Activated naive CD4-positive, alpha-beta T cell treated with anti-CD3 and anti-CD28 coated beads, Interleukin-2, amount 10 ng/mL, durations not matched to agents 7 days and 5 days (primary cell): ENCODE measurements at regions not wholly inside any gene's neighbourhood (a gene's known extent, or its start where the extent isn't known, plus 50 kb on each side); places are given as distances from the start of the nearest gene placed in this dataset.

Source experiments
- CTCF ChIA-PET: fragments of 350-600 bp; sonication (Branson Sonifier 250); formaldehyde crosslinking; loops from one replicate; lab custom pipeline; 2021; ENCODE audit warnings: antibody characterized with exemption; lab: Charles Lee
- DNase-seq: peaks from one replicate; pipeline ENCODE4 v3.0.0-alpha.2; 2020
- H3K27ac Mint-ChIP-seq: one replicate; pipeline ENCODE4 v1.8.0; 2021; ENCODE audit warnings: mild to moderate bottlenecking, moderate library complexity, mixed read lengths
- H3K27me3 Mint-ChIP-seq: one replicate; pipeline ENCODE4 v1.8.0; 2021; ENCODE audit warnings: mild to moderate bottlenecking, mixed read lengths
- H3K36me3 Mint-ChIP-seq: one replicate; pipeline ENCODE4 v1.8.0; 2021; ENCODE audit warnings: mixed read lengths
- H3K4me1 Mint-ChIP-seq: one replicate; pipeline ENCODE4 v1.8.0; 2021; ENCODE audit warnings: mixed read lengths
- H3K4me3 Mint-ChIP-seq: one replicate; pipeline ENCODE4 v1.8.0; 2021; ENCODE audit warnings: mild to moderate bottlenecking, moderate library complexity, mixed read lengths
- H3K9me3 Mint-ChIP-seq: one replicate; pipeline ENCODE4 v1.8.0; 2021; ENCODE audit warnings: mixed read lengths

DNA sequence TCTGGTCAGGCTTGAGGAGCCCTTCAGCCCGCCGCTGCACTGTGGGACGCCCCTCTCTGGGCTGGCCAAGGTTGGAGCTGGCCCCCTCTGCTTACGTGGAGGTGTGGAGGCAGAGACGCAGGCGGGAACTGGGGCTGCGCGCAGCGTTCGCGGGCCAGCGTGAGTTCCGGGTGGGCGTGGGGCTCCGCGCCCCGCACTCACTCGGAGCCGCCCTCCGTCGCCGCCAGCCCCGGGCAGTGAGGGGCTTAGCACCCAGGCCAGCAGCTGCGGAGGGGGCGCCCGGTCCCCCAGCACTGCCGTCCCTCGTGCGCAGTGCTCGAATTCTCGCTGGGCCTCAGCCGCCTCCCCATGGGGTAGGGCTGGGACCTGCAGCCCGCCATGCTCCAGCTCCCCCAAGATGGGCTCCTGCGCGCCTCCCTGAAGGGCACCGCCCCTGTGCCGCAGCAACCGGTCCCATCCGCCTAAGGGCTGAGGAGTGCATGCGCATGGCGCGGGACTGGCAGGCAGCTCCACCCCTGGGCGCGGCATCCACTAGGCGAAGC, 695.9 kb downstream of the EPHA7 start:
- Mint-ChIP-seq H3K9me3 (peaks cover 13% of the 10 kb centered on the region), H3K4me3 (no peak overlapping the region), H3K36me3 (no peaks in the 10 kb centered on the region), H3K4me1 (no peaks in the 10 kb centered on the region), H3K27me3 (no peaks in the 10 kb centered on the region), H3K27ac (no peak overlapping the region)
- CTCF ChIA-PET = no interaction called here
- DNase-seq = peak; percentile 21

DNA sequence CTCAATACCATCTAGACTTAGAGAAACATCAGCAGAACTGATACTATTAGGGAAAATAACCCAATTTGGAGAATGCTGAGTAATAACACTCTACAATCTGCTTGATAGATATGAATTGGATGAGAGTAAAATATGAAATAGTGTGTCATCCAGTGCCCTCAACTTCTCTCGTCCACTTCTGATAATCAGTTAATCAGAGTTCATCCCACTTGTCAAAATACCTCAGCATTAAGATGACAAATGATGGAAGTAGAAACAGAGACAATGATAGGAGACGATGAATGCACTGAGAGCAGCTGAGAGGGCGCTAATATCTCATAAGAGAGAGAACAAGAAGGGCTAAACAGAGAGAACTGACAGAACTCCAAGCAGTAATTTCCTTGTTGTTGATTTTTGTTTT, 699.6 kb downstream of the EPHA7 start:
- Mint-ChIP-seq H3K9me3 (peaks cover 13% of the 10 kb centered on the region), H3K27ac (no peak overlapping the region), H3K4me1 (no peaks in the 10 kb centered on the region), H3K36me3 (no peaks in the 10 kb centered on the region), H3K27me3 (no peaks in the 10 kb centered on the region), H3K4me3 (no peak overlapping the region)
- DNase-seq = no peak
- CTCF ChIA-PET = no interaction called here

DNA sequence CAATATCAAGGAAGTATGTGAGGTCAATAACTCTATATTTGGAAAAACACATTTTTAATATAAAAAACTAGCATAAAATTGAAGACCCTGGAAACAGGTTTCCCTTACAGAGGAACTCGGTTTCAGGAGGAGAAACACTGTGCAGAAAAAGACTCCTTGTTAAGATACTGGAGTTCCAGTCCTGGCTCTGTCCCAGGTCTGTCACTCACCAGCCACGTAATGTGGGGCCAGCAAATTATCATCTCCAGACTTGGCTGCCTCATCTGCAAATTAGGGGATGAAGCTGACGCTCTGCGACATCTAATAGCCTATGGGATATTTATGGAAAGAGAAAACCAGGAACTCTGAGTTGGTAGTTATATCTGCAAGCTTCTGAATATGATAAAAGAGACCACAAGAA, 702.7 kb downstream of the EPHA7 start:
- no peaks in the 10 kb centered on the region for H3K36me3 Mint-ChIP-seq
- H3K27ac Mint-ChIP-seq = no peak overlapping the region
- CTCF ChIA-PET = no interaction called here
- peaks cover 5% of the 10 kb centered on the region for H3K9me3 Mint-ChIP-seq
- H3K27me3 Mint-ChIP-seq = no peaks in the 10 kb centered on the region
- no peaks in the 10 kb centered on the region for H3K4me1 Mint-ChIP-seq
- no peak overlapping the region for H3K4me3 Mint-ChIP-seq
- DNase-seq = no peak

DNA sequence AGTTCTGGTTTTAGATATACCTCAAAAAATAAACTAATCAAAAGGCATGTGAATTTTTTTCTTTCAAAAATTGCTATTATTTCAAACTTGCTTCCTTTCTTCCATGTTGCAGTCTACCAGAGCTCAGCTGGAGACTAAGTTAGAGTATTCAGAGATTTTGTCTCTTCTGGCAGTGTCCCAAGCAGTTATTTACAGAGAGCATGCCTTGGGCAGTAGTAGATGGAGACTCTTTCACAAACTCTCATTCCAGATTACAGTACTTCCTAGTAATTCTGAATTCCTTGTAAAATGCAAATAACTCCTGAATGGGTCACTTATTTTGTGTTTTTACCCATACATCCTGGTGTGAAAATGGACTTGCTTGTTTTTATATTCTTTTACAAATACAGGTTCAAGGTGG, 703.4 kb downstream of the EPHA7 start:
- H3K27ac Mint-ChIP-seq = no peak overlapping the region
- H3K4me3 Mint-ChIP-seq = no peak overlapping the region
- no peak for DNase-seq
- H3K9me3 Mint-ChIP-seq = peaks cover 5% of the 10 kb centered on the region
- no peaks in the 10 kb centered on the region for H3K27me3 Mint-ChIP-seq
- no peaks in the 10 kb centered on the region for H3K4me1 Mint-ChIP-seq
- CTCF ChIA-PET = no interaction called here
- H3K36me3 Mint-ChIP-seq = no peaks in the 10 kb centered on the region

DNA sequence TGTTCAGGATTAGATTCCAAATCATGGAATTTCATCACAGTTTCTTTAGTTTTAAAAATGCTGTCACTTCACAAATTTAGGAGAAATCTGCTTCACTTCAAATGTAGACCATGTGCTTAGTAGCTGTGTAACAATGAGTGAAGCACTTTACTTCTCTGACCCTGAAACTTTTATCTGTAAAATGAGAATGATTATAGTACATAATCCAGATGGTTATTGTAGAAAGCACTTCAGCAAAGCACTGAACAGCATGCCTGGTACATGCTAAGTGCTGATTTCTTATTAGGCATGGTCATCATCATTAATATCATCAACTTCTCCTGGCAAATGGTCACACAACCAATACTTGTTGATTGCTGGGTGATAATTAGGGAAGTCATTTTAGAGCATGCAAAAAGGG, 705.0 kb downstream of the EPHA7 start:
- H3K4me3 Mint-ChIP-seq = no peak overlapping the region
- H3K27ac Mint-ChIP-seq = no peak overlapping the region
- CTCF ChIA-PET = no interaction called here
- H3K4me1 Mint-ChIP-seq = no peaks in the 10 kb centered on the region
- H3K36me3 Mint-ChIP-seq = no peaks in the 10 kb centered on the region
- H3K27me3 Mint-ChIP-seq = no peaks in the 10 kb centered on the region
- DNase-seq = no peak
- H3K9me3 Mint-ChIP-seq = no peaks in the 10 kb centered on the region

DNA sequence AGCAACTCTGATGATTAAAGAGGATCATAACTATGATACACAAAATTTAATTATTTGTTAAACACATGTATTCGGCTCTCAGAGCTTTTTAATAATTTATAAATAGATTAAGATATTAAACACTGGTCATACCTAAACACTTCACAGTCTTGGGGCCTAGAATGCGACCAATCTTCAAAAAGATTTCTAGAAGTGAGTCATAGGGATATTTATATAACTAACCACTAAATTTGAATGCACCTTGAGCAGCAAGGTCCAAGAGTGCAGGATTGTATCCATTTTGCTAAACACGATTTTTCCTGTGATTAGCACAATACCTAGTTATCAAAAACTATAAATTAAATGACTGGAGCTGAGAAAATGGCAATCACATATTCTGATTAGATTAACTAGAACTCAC, 709.3 kb downstream of the EPHA7 start:
- Mint-ChIP-seq H3K4me1 (no peaks in the 10 kb centered on the region), H3K9me3 (no peaks in the 10 kb centered on the region), H3K27me3 (no peaks in the 10 kb centered on the region), H3K36me3 (no peaks in the 10 kb centered on the region), H3K27ac (no peak overlapping the region), H3K4me3 (no peak overlapping the region)
- DNase-seq = no peak
- CTCF ChIA-PET = no interaction called here

DNA sequence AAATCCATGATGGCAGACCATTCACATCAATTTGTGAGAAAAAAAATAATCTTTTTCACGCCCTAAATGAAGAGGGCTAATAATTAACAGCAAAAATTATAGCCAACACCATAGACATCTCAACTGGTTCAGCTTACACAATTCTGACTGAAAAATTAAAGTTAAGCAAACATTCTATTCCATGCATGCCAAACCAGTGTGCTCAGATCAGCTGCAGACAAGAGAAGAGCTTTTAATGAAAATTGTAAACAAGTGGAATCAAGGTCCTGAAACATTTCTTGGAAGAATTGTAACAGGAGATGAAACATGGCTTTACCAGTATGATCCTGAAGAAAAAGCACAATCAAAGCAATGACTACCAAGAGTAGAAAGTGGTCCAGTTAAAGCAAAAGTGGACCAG, 710.4 kb downstream of the EPHA7 start:
- H3K4me1 Mint-ChIP-seq = no peaks in the 10 kb centered on the region
- H3K36me3 Mint-ChIP-seq = no peaks in the 10 kb centered on the region
- DNase-seq = no peak
- no peaks in the 10 kb centered on the region for H3K9me3 Mint-ChIP-seq
- CTCF ChIA-PET = no interaction called here
- H3K27me3 Mint-ChIP-seq = no peaks in the 10 kb centered on the region
- H3K27ac Mint-ChIP-seq = no peak overlapping the region
- no peak overlapping the region for H3K4me3 Mint-ChIP-seq

DNA sequence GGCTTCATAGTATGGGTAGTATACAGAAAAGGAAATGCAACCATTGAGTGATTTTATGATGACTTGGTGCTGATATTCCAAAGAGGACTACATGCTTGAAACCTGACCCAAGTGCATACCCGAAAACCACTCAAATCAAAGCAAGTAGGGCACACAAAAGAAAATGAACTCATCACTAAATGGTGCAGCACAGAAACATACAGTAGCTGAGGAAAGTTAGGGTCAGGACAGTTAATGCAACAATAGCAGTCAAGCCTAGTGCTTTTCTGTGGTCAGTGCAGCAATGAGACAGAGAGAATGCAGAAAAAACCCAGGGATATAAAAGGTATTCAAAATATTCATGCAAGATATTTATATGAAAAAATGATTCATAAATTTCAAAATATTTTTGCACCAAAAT, 711.1 kb downstream of the EPHA7 start:
- H3K27ac Mint-ChIP-seq = no peak overlapping the region
- H3K4me3 Mint-ChIP-seq = no peak overlapping the region
- H3K36me3 Mint-ChIP-seq = no peaks in the 10 kb centered on the region
- CTCF ChIA-PET = no interaction called here
- no peak for DNase-seq
- no peaks in the 10 kb centered on the region for H3K27me3 Mint-ChIP-seq
- no peaks in the 10 kb centered on the region for H3K4me1 Mint-ChIP-seq
- H3K9me3 Mint-ChIP-seq = no peaks in the 10 kb centered on the region

DNA sequence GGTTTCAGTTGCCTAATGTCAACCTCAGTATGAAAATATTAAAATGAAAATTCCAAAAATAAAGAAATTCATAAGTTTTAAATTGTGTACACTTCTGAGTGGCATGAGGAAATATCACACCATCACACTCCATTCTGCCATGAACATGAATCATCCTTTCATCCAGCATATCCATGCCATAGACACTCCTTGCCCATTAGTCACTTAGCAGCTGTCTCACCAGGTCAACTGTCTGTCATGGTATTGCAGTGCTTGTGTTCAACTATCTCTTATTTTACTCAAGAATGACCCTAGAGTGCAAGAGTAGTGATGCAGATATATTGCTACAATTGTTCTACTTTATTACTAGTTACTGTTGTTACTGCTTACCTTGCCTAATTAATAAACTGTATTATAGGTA, 712.4 kb downstream of the EPHA7 start:
- Mint-ChIP-seq H3K9me3 (no peaks in the 10 kb centered on the region), H3K4me1 (no peaks in the 10 kb centered on the region), H3K27me3 (no peaks in the 10 kb centered on the region), H3K27ac (no peak overlapping the region), H3K36me3 (no peaks in the 10 kb centered on the region), H3K4me3 (no peak overlapping the region)
- no peak for DNase-seq
- CTCF ChIA-PET = no interaction called here

DNA sequence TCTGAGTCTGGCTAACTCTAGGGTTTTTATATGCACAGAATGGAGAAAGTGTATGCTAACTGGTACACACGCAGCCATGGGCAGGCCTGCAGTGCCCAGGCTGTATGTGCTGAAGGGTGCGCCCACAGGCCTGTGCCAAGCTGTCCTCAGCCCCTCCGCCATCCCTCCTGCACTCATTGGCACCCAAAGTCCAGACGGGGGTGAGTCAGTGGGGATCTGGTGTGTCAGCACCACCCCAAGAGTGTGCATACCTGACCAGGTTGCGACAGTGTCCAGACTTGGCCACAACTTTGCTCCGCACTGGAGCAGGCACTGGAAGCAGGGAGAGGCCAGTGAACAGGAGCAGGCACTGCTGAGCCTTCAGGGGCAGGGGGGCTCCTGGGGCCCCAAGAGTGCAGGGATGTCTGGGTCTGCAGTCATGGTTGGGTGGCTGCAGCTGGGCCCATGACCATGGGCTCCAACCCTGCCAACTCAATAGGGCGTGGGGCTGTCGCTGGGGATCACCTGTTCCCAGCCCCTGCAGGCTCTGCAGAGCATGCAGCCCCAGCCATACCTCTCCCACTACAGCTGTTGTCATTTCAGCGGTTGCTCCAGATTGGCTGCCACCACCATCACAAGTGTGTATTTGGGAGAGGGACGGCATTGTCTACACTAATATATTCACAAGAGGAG, 717.8 kb downstream of the EPHA7 start:
- Mint-ChIP-seq H3K36me3 (no peaks in the 10 kb centered on the region), H3K4me3 (no peak overlapping the region), H3K27ac (no peak overlapping the region), H3K9me3 (no peaks in the 10 kb centered on the region), H3K4me1 (no peaks in the 10 kb centered on the region), H3K27me3 (no peaks in the 10 kb centered on the region)
- CTCF ChIA-PET = interaction anchor here (0.7 kb wide), 1 partner anchor 1751 kb away, joined by 4 read pairs; no protein-coding TSS in a partner anchor
- no peak for DNase-seq

DNA sequence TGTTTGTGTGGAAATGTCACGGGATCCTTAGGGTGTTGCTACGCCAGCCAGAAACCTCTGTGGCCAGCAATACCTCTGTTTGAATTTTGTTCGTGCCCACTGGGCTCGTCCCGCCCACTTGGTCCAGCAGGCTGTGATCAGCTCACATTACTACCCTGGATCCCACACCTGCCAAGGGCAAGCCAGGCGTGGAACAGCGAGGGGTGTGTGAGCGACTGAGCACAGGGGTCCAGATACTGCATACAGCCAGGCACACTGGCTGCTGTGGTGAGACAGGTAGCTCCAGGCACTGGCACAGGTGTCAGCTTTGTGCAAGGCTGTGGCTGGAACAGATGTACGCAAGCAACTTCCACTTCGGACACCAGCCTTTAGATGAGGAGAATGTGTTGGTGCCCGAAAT, 718.9 kb downstream of the EPHA7 start:
- Mint-ChIP-seq H3K4me3 (no peak overlapping the region), H3K27ac (no peak overlapping the region), H3K9me3 (no peaks in the 10 kb centered on the region), H3K27me3 (no peaks in the 10 kb centered on the region), H3K36me3 (no peaks in the 10 kb centered on the region), H3K4me1 (no peaks in the 10 kb centered on the region)
- DNase-seq = no peak
- CTCF ChIA-PET = no interaction called here

DNA sequence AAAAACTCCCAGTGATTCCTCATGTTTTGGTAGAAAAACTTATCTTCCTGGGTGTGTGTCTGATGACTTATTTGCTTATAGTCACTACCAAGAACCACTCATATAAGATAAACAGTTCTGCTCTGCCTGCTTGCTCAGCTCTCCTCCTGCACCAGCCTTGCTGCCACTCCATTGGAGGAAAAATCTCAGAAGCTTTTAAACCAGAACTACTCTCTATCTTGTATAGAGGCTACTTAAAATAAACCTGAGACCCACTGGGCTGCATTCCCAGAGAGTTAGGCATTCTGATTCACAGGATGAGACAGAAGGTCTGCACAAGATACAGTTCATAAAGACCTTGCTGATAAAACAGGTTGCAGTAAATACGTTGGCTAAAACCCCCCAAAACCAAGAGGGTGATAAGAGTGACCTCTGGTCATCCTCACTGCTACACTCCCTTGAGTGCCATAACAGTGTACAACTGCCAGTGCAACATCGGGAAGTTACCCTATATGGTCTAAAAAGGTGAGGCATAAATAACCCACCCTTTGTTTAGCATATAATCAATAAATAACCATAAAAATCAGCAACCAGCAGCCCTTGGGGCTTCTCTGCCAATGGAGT, 728.3 kb downstream of the EPHA7 start:
- CTCF ChIA-PET = no interaction called here
- H3K4me3 Mint-ChIP-seq = no peak overlapping the region
- H3K36me3 Mint-ChIP-seq = no peaks in the 10 kb centered on the region
- no peak overlapping the region for H3K27ac Mint-ChIP-seq
- no peaks in the 10 kb centered on the region for H3K27me3 Mint-ChIP-seq
- DNase-seq = no peak
- no peaks in the 10 kb centered on the region for H3K4me1 Mint-ChIP-seq
- no peaks in the 10 kb centered on the region for H3K9me3 Mint-ChIP-seq

DNA sequence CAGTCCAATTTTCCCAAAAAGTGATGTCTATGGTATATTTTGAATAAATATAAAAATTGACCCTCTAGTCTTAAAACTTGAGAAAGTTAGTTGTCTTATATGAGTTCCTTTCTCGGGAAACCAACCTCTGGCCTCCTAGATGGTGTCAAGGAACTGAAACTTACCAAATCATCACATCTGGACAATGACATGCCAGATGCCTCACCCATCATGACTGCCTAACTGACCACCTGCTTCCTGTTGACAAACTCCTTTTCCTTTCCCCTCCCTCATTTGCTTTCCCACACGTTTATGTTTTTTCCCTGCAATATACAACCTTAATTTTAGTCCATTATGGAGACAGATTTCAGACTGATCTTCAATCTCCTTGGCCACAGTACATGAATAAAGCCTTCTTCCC, 731.0 kb downstream of the EPHA7 start:
- H3K27ac Mint-ChIP-seq = no peak overlapping the region
- DNase-seq = no peak

DNA sequence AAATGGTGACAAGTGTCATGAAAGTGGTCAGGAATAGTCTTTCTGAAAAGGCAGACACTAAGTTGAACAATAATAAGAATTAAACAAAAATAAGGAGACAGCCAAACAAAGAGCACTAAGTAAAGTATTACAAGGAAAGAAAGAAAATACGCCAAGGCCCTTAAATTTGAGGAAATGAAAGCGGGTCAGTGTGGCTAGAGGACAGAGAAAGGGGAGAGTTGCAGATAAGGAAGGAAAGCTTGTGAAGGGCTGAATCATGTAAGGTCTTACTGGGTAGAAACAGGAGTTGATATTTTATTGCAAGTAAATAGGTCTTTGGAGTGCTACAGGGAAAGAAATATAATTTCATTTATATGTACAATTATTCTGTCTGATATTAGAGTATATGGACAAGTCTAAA, 732.1 kb downstream of the EPHA7 start:
- CTCF ChIA-PET = no interaction called here
- no peaks in the 10 kb centered on the region for H3K9me3 Mint-ChIP-seq
- H3K4me3 Mint-ChIP-seq = no peak overlapping the region
- H3K27ac Mint-ChIP-seq = no peak overlapping the region
- H3K36me3 Mint-ChIP-seq = no peaks in the 10 kb centered on the region
- H3K27me3 Mint-ChIP-seq = no peaks in the 10 kb centered on the region
- DNase-seq = no peak
- H3K4me1 Mint-ChIP-seq = no peaks in the 10 kb centered on the region

More for the DNA sequence above, 731.0 kb downstream of the EPHA7 start:
- Mint-ChIP-seq H3K27me3 (no peaks in the 10 kb centered on the region), H3K9me3 (no peaks in the 10 kb centered on the region), H3K4me3 (no peak overlapping the region), H3K36me3 (no peaks in the 10 kb centered on the region), H3K4me1 (no peaks in the 10 kb centered on the region)
- CTCF ChIA-PET = no interaction called here

DNA sequence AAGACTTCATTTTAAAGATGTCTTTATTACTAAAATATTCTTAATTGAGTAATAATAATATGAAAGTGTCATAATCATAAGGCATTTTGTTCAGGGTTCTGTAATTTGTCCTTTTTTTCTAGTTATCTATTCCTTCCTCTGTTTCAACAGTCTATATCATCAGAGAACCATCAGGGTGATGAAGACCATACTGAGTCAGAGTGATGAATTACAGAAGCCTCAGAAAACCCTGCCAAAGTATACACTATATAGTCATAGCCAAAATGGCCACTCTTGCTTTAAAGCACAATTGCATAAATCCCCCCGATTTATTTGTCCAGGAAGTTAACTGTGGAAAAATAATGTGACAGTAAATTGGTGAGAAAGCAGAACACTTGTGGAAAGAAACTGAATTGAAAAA, 735.0 kb downstream of the EPHA7 start:
- DNase-seq = no peak
- H3K4me1 Mint-ChIP-seq = no peaks in the 10 kb centered on the region
- H3K4me3 Mint-ChIP-seq = no peak overlapping the region
- no peak overlapping the region for H3K27ac Mint-ChIP-seq
- CTCF ChIA-PET = no interaction called here
- no peaks in the 10 kb centered on the region for H3K9me3 Mint-ChIP-seq
- no peaks in the 10 kb centered on the region for H3K27me3 Mint-ChIP-seq
- H3K36me3 Mint-ChIP-seq = no peaks in the 10 kb centered on the region
